HG03095 (cell line): ENCODE measurements at regions not wholly inside any gene's neighbourhood (a gene's known extent, or its start where the extent isn't known, plus 50 kb on each side); places are given as distances from the start of the nearest gene placed in this dataset.
A peak's percentile ranks its signal among the peaks of the same experiment; 100 is the strongest.

Experiments used
- ATAC-seq: cut with Tn5 transposase; IDR thresholded peaks from one replicate; pipeline ENCODE4 v1.9.1; 2021; ENCODE audit warnings: moderate library complexity; ENCODE audit not compliant: unreplicated experiment

DNA sequence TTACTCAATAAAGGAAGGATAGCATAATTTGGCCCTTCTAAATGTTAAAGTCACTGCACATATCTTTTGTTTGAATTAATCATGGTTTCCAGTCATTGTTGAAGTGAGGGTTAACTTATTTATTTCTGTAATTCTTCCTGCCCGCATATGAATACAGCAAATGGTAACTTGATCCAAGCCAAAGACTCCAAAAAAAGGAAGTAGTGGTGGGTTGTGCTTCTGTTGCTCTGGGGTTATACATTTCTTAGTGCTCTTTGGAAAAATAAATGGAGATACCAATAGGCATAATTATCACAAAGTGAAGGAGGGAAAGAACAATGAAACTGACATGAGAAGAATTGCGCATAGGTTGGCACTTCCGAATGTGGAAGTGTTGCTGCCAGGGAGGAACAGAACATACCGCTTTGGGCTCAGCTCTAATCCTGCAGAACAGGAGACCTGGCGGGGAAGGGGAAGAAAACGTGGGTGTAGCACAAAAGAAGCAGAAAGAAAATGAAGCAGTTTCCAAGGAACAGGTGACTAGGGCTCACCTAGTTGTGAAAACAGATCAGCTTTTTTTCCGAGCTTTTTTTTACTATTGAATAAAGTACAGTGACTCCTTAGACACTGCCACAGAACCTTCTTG, 69.7 kb upstream of the TAF11L2 start:
- no peak for ATAC-seq

DNA sequence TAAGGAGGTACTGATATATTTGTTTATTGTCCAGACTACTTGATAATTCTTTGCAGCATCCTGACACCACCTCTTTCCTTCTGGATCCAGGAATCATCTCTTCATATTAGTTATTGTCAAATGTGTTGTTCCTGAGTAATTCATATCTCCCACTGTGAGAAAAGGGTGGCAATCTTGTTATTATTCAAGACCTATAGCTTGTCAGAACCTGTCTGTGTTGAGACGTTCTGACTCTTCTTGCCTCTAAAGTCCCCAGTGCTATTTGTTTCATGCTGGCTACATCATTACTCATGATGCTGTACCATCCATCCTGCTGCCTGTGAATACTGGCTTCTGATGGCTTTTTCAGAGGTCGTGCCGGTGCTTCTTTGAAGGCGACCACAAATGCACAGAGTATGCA, 68.7 kb upstream of the TAF11L2 start:
- ATAC-seq: no peak

DNA sequence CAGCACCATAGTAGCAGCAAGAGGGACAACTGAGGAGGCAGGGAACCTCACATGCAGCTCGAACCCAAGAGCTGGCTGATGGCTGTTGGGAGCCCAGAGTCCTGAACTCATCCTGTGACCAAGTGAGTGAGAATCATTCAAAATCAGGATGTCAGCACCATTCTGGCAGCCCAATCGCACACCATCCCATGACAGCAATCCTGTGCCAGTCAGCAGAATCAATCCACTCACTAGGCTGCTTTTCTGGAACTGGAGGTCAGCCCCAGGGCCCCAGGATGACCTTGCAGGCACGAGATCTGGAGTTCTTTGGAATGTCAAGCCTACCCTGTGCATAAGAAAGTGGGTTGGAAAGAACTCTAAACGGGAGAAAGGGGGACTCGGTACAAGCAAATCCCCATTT, 67.8 kb upstream of the TAF11L2 start:
- ATAC-seq: no peak

DNA sequence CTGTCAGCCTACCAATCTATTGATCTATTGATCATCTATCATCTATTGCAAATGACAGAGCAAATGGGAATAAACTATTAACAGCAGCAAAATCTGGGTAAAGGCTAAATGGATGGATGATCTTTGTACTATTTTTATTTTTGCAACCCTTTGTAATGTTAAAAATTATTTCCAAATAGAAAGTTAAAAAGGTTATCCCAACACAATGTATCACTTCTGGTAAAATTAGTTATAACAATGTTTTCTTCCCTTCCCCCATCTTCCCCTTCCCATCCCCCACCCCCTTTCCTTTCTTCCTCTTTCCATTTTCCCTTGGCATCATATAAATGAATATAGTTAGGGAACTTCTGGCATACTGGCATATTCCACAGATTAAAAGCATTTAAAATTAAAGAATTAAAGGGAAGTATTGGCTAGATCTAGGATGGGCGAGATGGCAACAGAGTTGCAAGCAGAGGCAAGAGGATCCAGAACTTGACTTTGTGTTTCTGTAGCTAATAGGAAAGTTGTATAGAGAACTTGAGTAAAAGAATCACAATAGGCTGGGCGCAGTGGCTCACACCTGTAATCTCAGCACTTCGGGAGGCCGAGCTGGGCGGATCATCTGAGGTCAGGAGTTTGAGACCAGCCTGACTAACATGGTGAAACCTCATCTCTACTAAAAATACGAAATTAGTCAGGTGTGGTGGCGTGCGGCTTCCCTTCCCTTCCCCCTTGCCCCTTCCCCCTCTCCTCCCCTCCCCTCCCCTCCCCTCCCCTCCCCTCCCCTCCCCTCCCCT, 66.6 kb upstream of the TAF11L2 start:
- no peak for ATAC-seq

DNA sequence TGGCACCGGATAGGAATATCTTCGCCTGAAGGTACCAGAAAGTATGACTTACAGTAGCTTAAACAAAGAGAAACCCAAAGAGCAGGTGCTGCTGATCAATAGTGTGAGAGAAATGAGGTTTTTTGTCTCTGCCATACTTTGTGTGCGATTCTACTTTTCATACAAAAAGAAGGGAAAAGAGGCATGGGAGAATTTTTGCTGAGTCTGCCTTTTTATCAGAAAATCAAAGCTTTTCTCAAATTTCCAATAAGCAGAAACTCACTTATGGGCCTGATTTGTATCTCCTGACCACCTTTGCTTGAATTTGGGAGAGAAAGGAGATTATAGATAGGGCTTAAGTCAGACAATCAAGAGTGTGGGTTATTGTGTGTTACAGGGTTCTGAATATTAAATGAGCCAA, 65.5 kb upstream of the TAF11L2 start:
- no peak for ATAC-seq

DNA sequence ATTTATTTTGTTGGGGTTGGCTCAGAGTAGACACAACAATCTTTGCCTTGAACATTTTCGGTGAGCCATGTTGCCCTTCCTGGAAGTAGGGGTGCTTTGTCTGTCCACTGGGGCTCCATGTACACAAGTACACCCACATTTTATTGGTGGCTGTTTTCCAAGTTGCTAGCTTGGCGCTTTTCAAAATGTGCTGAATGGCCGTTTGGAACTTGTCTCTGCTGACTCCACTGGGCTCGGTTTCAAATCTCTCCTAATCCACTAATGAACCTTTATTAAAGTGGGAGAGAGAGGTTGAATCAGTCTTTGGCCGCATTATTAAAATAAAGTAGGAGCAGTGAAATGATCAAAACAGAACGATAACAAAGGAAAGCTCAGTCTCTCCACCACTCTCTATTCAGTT, 64.6 kb upstream of the TAF11L2 start:
- ATAC-seq: no peak

DNA sequence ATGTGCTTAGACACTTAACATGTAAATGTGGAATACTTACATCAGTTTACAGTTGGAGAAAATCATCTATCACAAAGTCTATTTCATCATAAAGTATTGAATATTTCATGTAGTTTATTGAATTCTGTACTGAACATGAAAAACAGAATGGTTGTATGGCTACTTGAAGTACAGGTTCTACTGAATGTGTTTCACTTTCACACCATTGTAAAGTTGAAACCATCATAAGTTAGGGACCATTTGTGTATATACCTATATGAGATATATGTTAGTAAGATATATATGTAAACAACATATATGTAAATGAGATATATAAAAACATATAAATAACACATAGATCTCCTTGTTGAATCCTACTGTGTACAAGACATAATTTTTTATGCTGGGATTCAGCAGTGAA, 63.0 kb upstream of the TAF11L2 start:
- peak; percentile 50 for ATAC-seq

DNA sequence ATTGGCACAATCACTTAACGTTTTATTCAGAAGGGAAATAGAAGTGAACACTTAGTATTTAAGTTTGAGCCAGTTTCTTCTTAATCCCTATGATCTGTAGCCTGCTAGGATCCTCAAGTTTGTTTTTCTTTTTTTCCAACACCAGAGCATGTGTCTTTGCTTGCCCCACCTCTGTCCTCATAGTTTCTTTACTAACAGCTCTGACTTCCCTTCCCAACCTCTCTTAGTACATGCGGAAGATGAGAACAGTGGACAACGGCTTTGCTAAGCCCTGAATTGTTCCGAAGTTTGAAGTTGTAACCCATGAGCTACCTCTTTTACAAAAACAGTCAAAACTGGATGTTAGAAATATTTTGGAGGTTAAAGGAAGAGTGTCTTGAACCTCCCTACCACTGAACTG, 61.7 kb upstream of the TAF11L2 start:
- peak; percentile 37 for ATAC-seq

DNA sequence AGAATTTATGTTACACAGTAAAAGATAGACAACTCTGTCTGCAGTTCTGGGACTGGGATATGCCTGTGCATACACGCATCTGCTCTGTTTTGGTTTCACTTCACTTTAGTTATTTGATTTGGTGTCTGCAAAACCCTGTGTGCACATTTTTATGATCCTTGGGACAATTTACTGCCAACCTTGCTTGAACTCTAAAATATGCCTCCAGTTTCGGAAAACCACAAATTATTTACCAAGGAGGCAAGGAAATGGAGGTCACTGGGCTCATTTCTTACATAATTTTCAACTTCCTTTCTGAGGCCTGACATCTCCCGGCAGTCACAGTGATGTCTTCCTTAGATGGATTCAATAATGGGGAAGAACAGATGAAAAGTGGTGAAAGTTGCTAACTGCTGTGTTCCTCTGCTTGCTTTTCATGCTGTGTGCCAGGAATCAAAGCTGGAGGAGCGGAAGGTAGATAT, 61.2 kb upstream of the TAF11L2 start:
- peak; percentile 83 for ATAC-seq

DNA sequence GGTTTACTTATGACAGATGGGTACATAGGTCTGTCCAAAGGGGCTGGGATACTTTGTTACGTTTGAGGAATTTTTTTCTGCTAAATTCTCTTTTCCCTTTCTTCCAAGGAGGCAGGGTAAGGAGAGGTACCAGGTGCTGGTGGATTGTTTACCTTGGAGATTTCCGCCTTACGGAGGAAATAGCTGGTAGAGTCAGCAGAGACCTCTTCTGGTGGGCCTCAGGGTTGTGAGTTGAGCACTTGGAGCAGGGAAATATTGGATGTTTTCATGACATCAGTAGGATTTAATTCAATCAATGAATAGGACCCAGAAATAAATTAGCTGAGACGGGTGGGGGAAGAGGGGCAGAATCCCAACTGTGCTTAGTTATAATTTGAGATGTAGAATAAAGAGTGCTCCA, 60.0 kb upstream of the TAF11L2 start:
- ATAC-seq: no peak

DNA sequence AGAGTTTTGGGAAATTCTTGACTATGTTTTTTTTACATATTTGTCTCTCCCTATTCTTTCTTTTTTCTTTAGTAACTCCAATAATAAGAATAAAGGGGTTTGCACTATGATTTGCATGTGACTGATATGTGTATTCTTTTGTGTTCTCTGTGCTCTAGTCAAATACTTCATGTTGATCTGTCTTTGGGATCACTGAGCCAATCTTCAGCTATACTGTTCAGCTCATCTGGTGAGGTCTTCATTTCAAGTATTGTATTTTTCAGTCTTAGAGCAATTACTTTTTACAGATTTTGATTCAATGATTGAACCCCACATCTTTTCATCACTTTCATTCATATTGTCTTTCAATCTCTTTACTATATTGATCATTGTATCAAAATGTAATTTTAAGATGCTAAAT, 58.1 kb upstream of the TAF11L2 start:
- ATAC-seq: no peak

DNA sequence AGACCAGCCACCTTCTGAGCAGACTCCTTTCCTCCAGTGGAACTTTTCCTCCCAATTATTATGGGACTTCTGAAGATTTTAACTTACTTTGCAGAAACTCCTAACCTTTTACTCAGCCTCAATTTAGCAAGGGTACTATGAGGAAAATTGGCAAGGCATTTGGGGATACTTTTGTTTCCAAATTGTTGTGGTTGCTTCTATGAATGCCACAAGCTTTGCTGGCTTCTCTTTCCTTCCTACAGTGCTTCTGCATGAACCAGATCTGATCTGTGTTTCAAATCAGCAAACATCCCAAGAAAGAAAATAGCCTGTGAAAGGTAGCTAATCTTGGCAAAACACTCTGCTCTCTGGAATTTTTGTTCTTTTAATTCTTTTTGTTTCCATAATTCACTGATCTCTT, 57.3 kb upstream of the TAF11L2 start:
- no peak for ATAC-seq

DNA sequence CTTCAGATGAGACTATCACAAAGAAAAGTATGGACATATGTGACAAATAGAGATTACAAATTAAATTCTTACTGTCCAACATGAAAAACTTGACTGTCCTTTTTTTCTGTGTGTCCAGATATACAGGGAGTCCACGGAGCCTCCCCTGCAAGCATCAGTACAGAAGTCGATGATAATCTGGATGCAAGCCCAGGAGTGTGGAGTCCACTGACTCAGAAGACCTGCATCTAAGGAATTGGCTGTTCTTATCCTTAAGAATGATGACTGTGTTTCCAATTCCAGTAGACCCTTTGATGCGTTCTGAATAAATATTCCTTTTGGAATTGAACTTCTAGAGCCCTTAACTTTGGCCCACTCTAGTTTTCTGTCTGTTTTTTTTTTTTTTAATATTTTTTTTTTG, 56.7 kb upstream of the TAF11L2 start:
- no peak for ATAC-seq

DNA sequence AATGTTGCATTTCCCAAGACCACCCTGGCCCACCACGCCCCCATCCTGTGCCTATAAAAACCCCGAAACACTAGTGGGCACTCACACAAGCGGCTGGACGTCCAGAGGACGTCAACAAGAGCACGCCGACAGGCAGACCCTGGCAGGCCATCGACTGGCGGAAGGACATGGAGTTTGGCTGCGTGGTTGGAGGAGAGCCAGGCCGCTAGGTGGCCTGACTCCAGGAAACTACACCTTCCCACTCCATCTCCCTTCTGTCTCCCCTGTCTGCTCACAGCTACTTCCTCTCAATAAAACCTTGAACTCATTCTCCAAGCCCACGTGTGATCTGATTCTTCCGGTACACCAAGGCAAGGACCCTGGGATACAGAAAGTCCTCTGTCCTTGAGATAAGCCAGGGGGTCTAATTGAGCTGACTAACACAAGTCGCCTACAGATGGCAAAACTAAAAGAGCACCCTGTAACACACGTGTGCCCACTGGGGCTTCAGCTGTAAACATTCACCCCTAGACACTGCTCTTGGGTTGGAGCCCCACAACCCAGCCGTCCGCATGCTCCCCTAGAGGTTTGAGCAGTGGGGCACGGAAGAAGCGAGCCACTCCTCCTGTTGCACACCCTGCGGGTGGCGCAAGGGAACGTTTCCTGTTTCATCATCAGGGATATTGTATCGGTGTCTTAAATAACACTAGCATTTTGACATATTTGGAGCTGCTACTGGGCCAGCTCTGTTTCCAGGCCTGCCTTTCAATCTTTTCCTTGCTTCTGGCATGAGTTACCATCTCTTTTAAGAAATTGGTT, 54.5 kb upstream of the TAF11L2 start:
- no peak for ATAC-seq

DNA sequence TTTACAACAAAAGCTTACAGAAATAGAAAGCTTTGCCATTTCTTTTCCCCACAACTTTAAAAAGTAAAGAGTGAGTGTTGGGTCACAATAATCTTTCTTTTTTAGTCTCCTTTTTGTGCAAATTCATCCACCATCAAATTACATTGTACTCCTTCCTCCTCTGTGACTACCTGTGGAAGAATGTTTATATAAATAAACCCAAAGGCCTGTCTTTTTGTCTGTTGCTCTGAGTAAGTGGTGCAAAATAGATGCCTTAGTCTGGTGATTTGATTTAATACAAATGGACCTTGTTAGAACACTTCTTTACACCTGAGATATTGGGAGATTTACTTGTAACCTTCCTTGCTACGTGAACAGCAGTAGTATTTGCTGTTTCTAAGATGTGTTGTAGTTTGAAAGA, 53.5 kb upstream of the TAF11L2 start:
- ATAC-seq: no peak

DNA sequence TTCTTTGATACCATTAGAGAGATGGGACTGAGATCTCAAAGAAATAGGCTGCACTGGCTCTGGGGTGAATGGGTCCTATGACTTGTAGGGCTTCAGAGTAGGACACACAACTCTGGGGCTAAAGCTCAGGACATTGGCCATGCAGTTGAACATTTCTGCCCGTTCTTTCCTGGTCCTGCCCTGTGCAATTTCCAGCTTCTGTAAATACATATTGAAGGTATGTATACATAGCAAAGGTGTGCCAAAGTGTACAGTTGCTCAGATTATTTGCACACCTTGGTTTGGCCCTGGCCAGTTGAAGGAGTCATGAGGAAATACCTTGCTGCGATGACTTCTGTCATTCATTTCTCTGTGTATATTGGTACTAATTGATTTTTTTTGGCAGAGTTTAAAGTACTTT, 52.8 kb upstream of the TAF11L2 start:
- no peak for ATAC-seq
